GM12878 (cell line): ENCODE measurements at regions not wholly inside any gene's neighbourhood (a gene's known extent, or its start where the extent isn't known, plus 50 kb on each side); places are given as distances from the start of the nearest gene placed in this dataset.

ENCODE experiments used
- ATAC-seq: fragments of 200-7000 bp; cut with Tn5 transposase; 3 replicates; pipeline ENCODE4 v1.9.1; 2020; ENCODE audit warnings: mild to moderate bottlenecking, moderate library complexity
- BruUV-seq: library from RNA; stranded (reverse); fragments of 400-500 nt; replicated peaks from 2 replicates; lab custom pipeline; 2021; lab: Mats Ljungman, UMichigan
- CTCF ChIA-PET: fragments of 300-600 bp; sonication (Branson Sonifier 250); formaldehyde crosslinking; extraction: SDS; loops from one replicate; lab custom pipeline; 2021; ENCODE audit warnings: inconsistent platforms; lab: Yijun Ruan, JAX
- POLR2A ChIA-PET: fragments of 350-600 bp; formaldehyde crosslinking; extraction: SDS; loops from one replicate; lab custom pipeline; 2021; ENCODE audit warnings: inconsistent platforms; lab: Charles Lee
- RAD21 ChIA-PET: fragments of 300-600 bp; sonication (Branson Sonifier 250); formaldehyde crosslinking; loops from one replicate; lab custom pipeline; 2023; ENCODE audit warnings: antibody characterized with exemption; ENCODE audit not compliant: unreplicated experiment; lab: Charles Lee
- SMC1A ChIA-PET: fragments of 300-600 bp; sonication (Branson Sonifier 250); formaldehyde crosslinking; loops from one replicate; lab custom pipeline; 2023; ENCODE audit not compliant: unreplicated experiment, uncharacterized antibody; lab: Charles Lee
- DNase-seq: peaks from one replicate; pipeline ENCODE4 v3.0.0-alpha.2; 2011; ENCODE audit warnings: low read depth, low spot score
- FAIRE-seq: peaks from 3 replicates; lab custom pipeline; 2011; peaks lifted over from hg19 to GRCh38; lab: Jason Lieb, UNC
- H2AFZ ChIP-seq: 2 replicates; pipeline ENCODE4 v1.6.0; 2011; ENCODE audit warnings: low read depth, low read length, control low read depth; ENCODE audit not compliant: control insufficient read depth
- H3K27ac ChIP-seq: 2 replicates; pipeline ENCODE4 v1.5.1; 2011; ENCODE audit warnings: control low read depth; ENCODE audit not compliant: control insufficient read depth, insufficient read depth
- H3K27me3 ChIP-seq, 2 experiments: replicated peaks in 1 of 2; 2 replicates each; pipeline versions ENCODE4 v1.6.0 to v1.6.1; 2011; ENCODE audit warnings: low read length in 1 of 2; ENCODE audit not compliant: control insufficient read depth in 2 of 2, insufficient read depth in 2 of 2
- H3K36me3 ChIP-seq, 2 experiments: 2 replicates each; pipeline ENCODE4 v1.5.1; 2011; ENCODE audit warnings: low read length in 1 of 2; ENCODE audit not compliant: control insufficient read depth in 2 of 2, insufficient read depth in 2 of 2
- H3K4me1 ChIP-seq: 2 replicates; pipeline ENCODE4 v1.6.1; 2011; ENCODE audit warnings: mild to moderate bottlenecking, low read length, moderate library complexity, mixed read lengths; ENCODE audit not compliant: control insufficient read depth, insufficient read depth
- H3K4me2 ChIP-seq: 2 replicates; pipeline ENCODE4 v1.6.0; 2011; ENCODE audit warnings: control low read depth; ENCODE audit not compliant: control insufficient read depth, insufficient read depth
- H3K4me3 ChIP-seq: fragments of 200-600 bp; sonication (generic); 2 replicates; pipeline ENCODE4 v1.5.1; 2016
- H3K79me2 ChIP-seq: 2 replicates; pipeline ENCODE4 v1.6.0; 2011; ENCODE audit warnings: low read length; ENCODE audit not compliant: control insufficient read depth, insufficient read depth
- H3K9ac ChIP-seq: 2 replicates; pipeline ENCODE4 v1.8.0; 2011; ENCODE audit warnings: low read length, control low read depth, mixed read lengths; ENCODE audit not compliant: control insufficient read depth, insufficient read depth
- H3K9me3 ChIP-seq: replicated peaks from 3 replicates; pipeline ENCODE4 v1.5.1; 2011; ENCODE audit warnings: mild to moderate bottlenecking, low read length; ENCODE audit not compliant: control insufficient read depth, insufficient read depth
- H4K20me1 ChIP-seq: 2 replicates; pipeline ENCODE4 v1.6.0; 2011; ENCODE audit not compliant: control insufficient read depth, insufficient read depth
- BRCA1 ChIP-seq: IDR thresholded peaks from 2 replicates; pipeline ENCODE4 v1.6.1; 2011; ENCODE audit warnings: low read depth, low read length, improper control_type of control experiment
- E2F8 ChIP-seq: fragments of 450-650 bp; IDR thresholded peaks from 2 replicates; pipeline ENCODE4 v1.6.1; 2018; ENCODE audit warnings: mild to moderate bottlenecking, low read depth, moderate library complexity; ENCODE audit not compliant: partially characterized antibody
- E4F1 ChIP-seq: fragments of 450-650 bp; IDR thresholded peaks from 2 replicates; pipeline ENCODE4 v1.6.1; 2018; ENCODE audit warnings: borderline replicate concordance, mild to moderate bottlenecking; ENCODE audit not compliant: partially characterized antibody
- EP300 ChIP-seq, 2 experiments: fragments of 150-350 bp in 1 of 2; IDR thresholded peaks; 2 replicates each; pipeline ENCODE4 v1.6.1; 2011 to 2012; ENCODE audit warnings: low read depth in 2 of 2, low read length in 2 of 2, borderline replicate concordance in 1 of 2, improper control_type of control experiment in 1 of 2, inconsistent platforms in 1 of 2; ENCODE audit not compliant: control insufficient read depth in 1 of 2
- HDAC2 ChIP-seq: fragments of 200-600 bp; sonication (generic); IDR thresholded peaks from 2 replicates; pipeline ENCODE4 v1.6.1; 2017
- NFIC ChIP-seq: IDR thresholded peaks from 2 replicates; pipeline ENCODE4 v1.6.1; 2012; ENCODE audit warnings: low read depth, mild to moderate bottlenecking, inconsistent platforms, low read length, moderate library complexity
- NFXL1 ChIP-seq: fragments of 450-650 bp; IDR thresholded peaks from 2 replicates; pipeline ENCODE4 v1.6.1; 2017; ENCODE audit warnings: antibody characterized with exemption, mild to moderate bottlenecking, borderline replicate concordance
- NFYB ChIP-seq: IDR thresholded peaks from 2 replicates; pipeline ENCODE4 v1.6.1; 2011; ENCODE audit warnings: low read depth, mild to moderate bottlenecking, low read length, improper control_type of control experiment, moderate library complexity; ENCODE audit not compliant: insufficient read depth
- NR2C2 ChIP-seq: IDR thresholded peaks from 2 replicates; pipeline ENCODE4 v1.6.1; 2011; ENCODE audit warnings: borderline replicate concordance, low read depth; ENCODE audit not compliant: control insufficient read depth, insufficient read length
- NRF1 ChIP-seq: conservative IDR thresholded peaks from 2 replicates; pipeline ENCODE4 v1.6.1; 2011; ENCODE audit warnings: mild to moderate bottlenecking, low read depth, low read length, improper control_type of control experiment
- PKNOX1 ChIP-seq: fragments of 450-650 bp; IDR thresholded peaks from 2 replicates; pipeline ENCODE4 v1.6.1; 2016; ENCODE audit warnings: mild to moderate bottlenecking
- POLR2A ChIP-seq: IDR thresholded peaks from 2 replicates; pipeline ENCODE4 v1.6.1; 2011; ENCODE audit warnings: low read depth, mild to moderate bottlenecking, low read length
- SMC3 ChIP-seq: IDR thresholded peaks from 2 replicates; pipeline ENCODE4 v1.6.1; 2011; ENCODE audit warnings: low read length, improper control_type of control experiment, borderline replicate concordance
- SPI1 ChIP-seq: IDR thresholded peaks from 2 replicates; pipeline ENCODE4 v1.6.1; 2011; ENCODE audit warnings: low read depth, mild to moderate bottlenecking, low read length, moderate library complexity, borderline replicate concordance; ENCODE audit not compliant: insufficient read depth
- ZSCAN29 ChIP-seq: fragments of 450-650 bp; IDR thresholded peaks from 2 replicates; pipeline ENCODE4 v1.6.1; 2017; ENCODE audit warnings: mild to moderate bottlenecking, moderate library complexity
- ZZZ3 ChIP-seq: IDR thresholded peaks from 2 replicates; pipeline ENCODE4 v1.6.1; 2011; ENCODE audit warnings: low read depth; ENCODE audit not compliant: control insufficient read depth, insufficient read length
- WGBS: methylation state at CpG from one replicate; pipeline ENCODE4 v1.1.6; 2016; ENCODE audit warnings: low lambda C conversion rate; ENCODE audit not compliant: insufficient replicate concordance, insufficient coverage; ENCODE audit errors: missing lambda C conversion rate; 5-methylcytosine and 5-hydroxymethylcytosine counted together
- in situ Hi-C: fragments of 300-500 bp; cut with MboI; formaldehyde crosslinking; loops from 9 replicates; pipeline ENCODE4 v1.14.3; 2018; ENCODE audit warnings: mixed read lengths
- intact Hi-C: fragments of 100-400 bp; cut with micrococcal nuclease; formaldehyde crosslinking; loops from one replicate; pipeline ENCODE4 v1.14.2; 2022; ENCODE audit not compliant: unreplicated experiment

DNA sequence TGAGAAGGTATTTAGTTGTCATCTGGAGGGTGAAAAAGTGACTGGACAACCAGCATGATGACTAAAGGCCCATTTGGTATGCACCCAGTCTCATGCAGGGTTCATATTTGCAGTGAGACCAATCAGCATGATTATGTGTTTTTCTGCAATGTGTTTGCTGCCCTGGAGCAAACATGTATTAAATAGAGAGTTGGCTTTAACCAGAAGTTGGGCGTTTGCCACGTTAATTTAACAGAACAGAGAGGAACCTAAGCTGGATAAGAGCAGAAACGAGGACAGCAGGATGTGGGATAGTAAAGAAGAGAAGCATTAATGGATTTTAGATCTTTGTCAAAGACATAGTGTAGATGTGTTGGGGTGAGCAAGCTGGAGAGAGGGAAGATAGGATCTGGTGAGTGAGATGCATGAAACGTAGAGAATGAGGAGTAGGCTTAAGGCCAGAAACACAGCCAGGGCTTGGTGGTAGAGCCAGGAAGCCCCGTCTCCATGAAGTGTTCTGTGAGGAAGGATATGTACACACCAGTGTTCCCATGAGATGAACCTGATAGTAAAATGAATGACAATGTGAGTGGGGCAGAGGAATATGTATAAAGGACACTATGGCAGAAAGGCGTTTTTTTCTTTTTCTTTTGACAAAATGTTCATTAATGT is 164.0 kb upstream of the PDGFD start (continued):
- TF ChIP-seq E4F1 (no peak), NFIC (no peak), HDAC2 (no peak), SMC3 (no peak)

DNA sequence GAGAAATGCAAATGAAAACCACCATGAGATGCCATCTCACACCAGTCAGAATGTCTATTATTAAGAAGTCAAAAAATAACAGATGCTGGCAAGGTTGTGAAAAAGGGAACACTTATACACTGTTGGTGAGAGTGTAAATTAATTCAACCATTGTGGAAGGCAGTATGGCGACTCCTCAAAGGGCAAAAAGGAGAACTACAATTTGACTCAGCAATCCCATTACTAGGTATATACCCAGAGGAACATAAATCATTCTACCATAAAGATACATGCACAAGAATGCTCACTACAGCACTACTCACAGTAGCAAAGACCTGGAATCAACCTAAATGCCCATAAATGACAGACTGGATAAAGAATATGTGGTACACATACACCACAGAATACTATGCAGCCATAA is 161.1 kb upstream of the PDGFD start:
- Histone ChIP-seq H3K9me3 (no peaks in the 10 kb centered on the region), H3K27me3 (no peaks in the 10 kb centered on the region), H3K79me2 (no peaks in the 10 kb centered on the region), H4K20me1 (no peaks in the 10 kb centered on the region), H3K9ac (no peak overlapping the region), H3K4me2 (no peak overlapping the region), H3K4me3 (no peak overlapping the region), H3K36me3 (no peaks in the 10 kb centered on the region), H3K4me1 (no peaks in the 10 kb centered on the region), H2AFZ (no peak overlapping the region), H3K27ac (no peak overlapping the region)
- FAIRE-seq = no peak
- intact Hi-C loops (no loop called here), in situ Hi-C loops (no loop called here)
- ChIA-PET POLR2A (no interaction called here), CTCF (interaction anchor here (1.1 to 1.2 kb wide), 2 partner anchors 8 to 9 kb away, joined by 3 read pairs; no protein-coding TSS in a partner anchor), RAD21 (no interaction called here), SMC1A (no interaction called here)
- WGBS = 0% methylated on average over 1 of the region's 1 CpG
- no peak for ATAC-seq
- no peak for DNase-seq
- BruUV-seq = no TSS peak
- TF ChIP-seq EP300 (IDR thresholded peaks at IDR 0.05; ENCODE audit: borderline replicate concordance in 1 of 2, control insufficient read depth in 1 of 2, low read depth in 2 of 2, low read length in 2 of 2) (no peak), ZSCAN29 (no peak), PKNOX1 (no peak), BRCA1 (no peak), NRF1 (no peak), POLR2A (no peak), E2F8 (no peak), ZZZ3 (no peak), NFXL1 (no peak), NFYB (no peak), SPI1 (no peak), NR2C2 (no peak)
